HUES48 (cell line): ENCODE measurements at regions not wholly inside any gene's neighbourhood (a gene's known extent, or its start where the extent isn't known, plus 50 kb on each side); places are given as distances from the start of the nearest gene placed in this dataset.

ENCODE experiments used
- H3K27ac ChIP-seq: one replicate; pipeline ENCODE4 v1.7.0; 2013; ENCODE audit warnings: low read depth, low read length, inconsistent platforms
- H3K27me3 ChIP-seq: 2 replicates; pipeline ENCODE4 v1.6.1; 2013; ENCODE audit warnings: mild to moderate bottlenecking, low read length; ENCODE audit not compliant: control insufficient read depth, insufficient read depth
- H3K36me3 ChIP-seq: 2 replicates; pipeline ENCODE4 v1.6.1; 2013; ENCODE audit warnings: low read length; ENCODE audit not compliant: control insufficient read depth, insufficient read depth
- H3K4me1 ChIP-seq: 2 replicates; pipeline ENCODE4 v1.6.1; 2013; ENCODE audit warnings: mild to moderate bottlenecking, low read length; ENCODE audit not compliant: control insufficient read depth, insufficient read depth
- H3K4me3 ChIP-seq: 2 replicates; pipeline ENCODE4 v1.5.1; 2013; ENCODE audit warnings: mild to moderate bottlenecking, low read depth, low read length
- H3K9ac ChIP-seq: 2 replicates; pipeline ENCODE4 v1.6.1; 2013; ENCODE audit warnings: mild to moderate bottlenecking, low read depth, low read length, moderate library complexity
- H3K9me3 ChIP-seq: 2 replicates; pipeline ENCODE4 v1.6.1; 2013; ENCODE audit warnings: low read length; ENCODE audit not compliant: control insufficient read depth, insufficient read depth

DNA sequence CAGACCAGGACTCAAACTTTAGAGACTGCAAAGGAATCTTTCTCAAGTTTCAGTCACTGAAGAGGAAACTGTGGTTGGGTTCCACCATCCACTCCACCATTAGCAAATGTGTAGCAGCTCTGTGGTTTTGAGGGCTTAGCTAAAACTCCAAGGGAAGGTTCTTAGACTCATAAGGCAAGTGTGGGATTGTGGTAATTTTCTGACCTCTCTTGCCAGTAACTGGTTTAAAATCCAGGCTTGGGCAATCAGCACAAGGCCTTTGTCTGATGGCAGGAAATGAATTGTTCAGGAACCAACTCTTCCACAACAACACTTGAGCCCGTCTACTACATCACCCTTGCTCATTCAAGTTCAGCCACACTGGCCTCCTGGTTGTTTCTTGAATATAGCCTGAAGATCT is 68.6 kb upstream of the FBXL4 start:
- H3K9me3 ChIP-seq = no peaks in the 10 kb centered on the region
- H3K9ac ChIP-seq = no peak overlapping the region
- no peaks in the 10 kb centered on the region for H3K4me1 ChIP-seq
- no peak overlapping the region for H3K4me3 ChIP-seq
- no peak overlapping the region for H3K27ac ChIP-seq
- H3K27me3 ChIP-seq = no peaks in the 10 kb centered on the region
- no peaks in the 10 kb centered on the region for H3K36me3 ChIP-seq

GRCh38 chr6:99014061-99014460 is 66.3 kb upstream of the FBXL4 start:
- Histone ChIP-seq H3K4me1 (no peaks in the 10 kb centered on the region), H3K36me3 (no peaks in the 10 kb centered on the region), H3K9ac (no peak overlapping the region), H3K4me3 (no peak overlapping the region), H3K27me3 (no peaks in the 10 kb centered on the region), H3K27ac (no peak overlapping the region), H3K9me3 (no peaks in the 10 kb centered on the region)

DNA sequence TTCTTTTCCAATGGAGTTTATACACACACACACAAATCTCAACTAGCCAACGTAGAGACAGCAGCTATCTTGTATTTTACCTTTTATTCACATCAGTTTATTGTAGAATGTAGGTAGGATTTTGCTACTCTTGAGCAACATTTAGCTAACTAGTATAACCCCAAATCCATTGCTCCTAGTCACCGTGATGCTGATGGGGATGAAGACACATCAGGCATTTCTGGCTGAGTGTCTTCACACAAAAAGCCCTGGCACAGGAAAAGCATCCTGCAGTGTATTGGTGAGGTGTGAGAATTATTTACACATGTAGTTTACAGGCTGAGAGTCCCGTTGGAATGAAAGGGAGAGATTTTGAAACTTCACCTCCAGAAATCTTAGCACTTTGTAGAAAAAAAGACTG is 65.9 kb upstream of the FBXL4 start:
- H3K27me3 ChIP-seq = no peaks in the 10 kb centered on the region
- H3K4me3 ChIP-seq = no peak overlapping the region
- no peaks in the 10 kb centered on the region for H3K36me3 ChIP-seq
- no peak overlapping the region for H3K27ac ChIP-seq
- no peaks in the 10 kb centered on the region for H3K9me3 ChIP-seq
- no peak overlapping the region for H3K9ac ChIP-seq
- H3K4me1 ChIP-seq = no peaks in the 10 kb centered on the region

DNA sequence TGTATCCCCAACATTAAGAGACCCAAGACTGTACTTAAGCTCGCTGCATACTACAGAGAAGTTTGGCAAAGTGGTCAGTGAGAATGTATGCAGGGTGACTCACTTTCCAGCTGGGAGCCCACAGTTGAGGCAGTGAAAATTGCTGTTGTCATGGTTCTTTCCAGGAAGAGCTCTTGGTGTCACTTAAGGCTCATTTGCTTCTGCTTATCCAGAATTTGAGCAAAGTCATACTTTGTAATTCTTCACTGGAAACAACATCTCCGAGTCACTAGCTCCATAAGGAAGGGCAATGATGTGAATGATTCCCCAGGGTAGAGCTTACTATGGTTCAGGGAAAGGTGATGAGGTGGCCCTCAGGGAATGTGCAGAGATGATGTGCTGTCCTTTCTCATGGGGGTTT is 65.4 kb upstream of the FBXL4 start:
- no peaks in the 10 kb centered on the region for H3K4me1 ChIP-seq
- H3K27me3 ChIP-seq = no peaks in the 10 kb centered on the region
- H3K27ac ChIP-seq = no peak overlapping the region
- no peaks in the 10 kb centered on the region for H3K36me3 ChIP-seq
- H3K9me3 ChIP-seq = no peaks in the 10 kb centered on the region
- H3K9ac ChIP-seq = no peak overlapping the region
- no peak overlapping the region for H3K4me3 ChIP-seq

DNA sequence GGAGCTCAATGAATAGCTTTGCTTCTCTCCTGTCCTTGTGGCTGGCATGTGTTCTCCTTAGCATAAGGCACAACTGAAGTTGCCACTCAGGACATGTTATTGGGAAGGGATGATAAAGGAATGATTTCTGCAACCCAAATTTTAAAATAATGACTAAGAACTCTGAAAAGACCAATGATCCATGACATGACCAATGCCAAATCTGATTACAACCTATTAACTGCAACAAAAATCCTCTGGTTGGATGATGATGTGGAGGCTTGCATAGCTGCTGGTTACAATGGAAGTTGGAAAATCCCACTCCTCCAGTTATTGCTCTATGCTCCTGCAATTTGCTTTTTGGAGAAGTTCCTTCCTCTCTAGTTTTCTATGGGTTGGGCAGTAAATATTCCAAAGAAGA is 63.4 kb upstream of the FBXL4 start:
- Histone ChIP-seq H3K4me3 (no peak overlapping the region), H3K27me3 (no peaks in the 10 kb centered on the region), H3K9me3 (no peaks in the 10 kb centered on the region), H3K4me1 (no peaks in the 10 kb centered on the region), H3K36me3 (no peaks in the 10 kb centered on the region), H3K9ac (no peak overlapping the region), H3K27ac (no peak overlapping the region)

DNA sequence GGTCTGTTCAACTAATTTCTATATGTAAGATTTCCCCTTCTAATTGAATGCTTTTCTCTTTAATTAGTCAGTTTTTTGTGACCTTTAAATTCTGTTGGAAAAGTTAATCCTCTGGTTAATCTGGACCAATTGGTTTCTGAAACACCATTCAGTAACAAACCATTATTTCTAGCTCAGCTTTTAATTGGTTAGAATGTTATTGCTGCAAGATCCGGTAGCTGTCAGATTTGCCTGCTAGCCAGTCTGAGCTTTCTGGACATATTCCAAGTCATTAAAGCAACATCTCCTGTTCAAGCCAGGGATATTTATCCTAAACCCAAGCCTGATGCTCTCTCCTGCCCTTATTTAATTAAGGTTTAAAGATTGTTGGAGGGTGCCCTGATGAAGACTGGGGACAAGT is 55.1 kb upstream of the FBXL4 start:
- Histone ChIP-seq H3K27me3 (no peaks in the 10 kb centered on the region), H3K36me3 (no peaks in the 10 kb centered on the region), H3K9me3 (no peaks in the 10 kb centered on the region), H3K9ac (no peak overlapping the region), H3K4me3 (no peak overlapping the region), H3K4me1 (no peaks in the 10 kb centered on the region), H3K27ac (no peak overlapping the region)

DNA sequence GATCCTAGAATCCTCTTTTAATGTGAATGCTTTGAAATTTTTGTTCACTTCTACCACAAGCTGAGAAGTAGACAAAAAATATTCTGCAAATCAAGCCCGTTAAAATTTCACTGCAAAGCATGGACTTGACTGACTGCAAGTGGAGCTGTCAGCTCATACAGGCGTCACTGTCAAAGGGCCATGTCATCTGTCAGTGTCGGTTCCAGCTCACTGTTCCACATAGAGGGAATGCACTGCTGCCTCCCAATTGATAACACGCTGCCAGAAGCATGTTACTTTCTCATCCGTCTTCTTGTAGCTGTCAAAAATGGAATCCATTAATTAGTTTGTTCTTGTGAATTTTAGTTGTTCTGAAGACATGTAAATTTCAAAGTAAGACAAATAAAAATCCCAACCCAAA is 50.4 kb upstream of the FBXL4 start:
- Histone ChIP-seq H3K36me3 (no peaks in the 10 kb centered on the region), H3K27ac (no peak overlapping the region), H3K9me3 (no peaks in the 10 kb centered on the region), H3K4me3 (no peak overlapping the region), H3K27me3 (no peaks in the 10 kb centered on the region), H3K9ac (no peak overlapping the region), H3K4me1 (no peaks in the 10 kb centered on the region)
